HG03108 (cell line): ENCODE measurements at regions not wholly inside any gene's neighbourhood (a gene's known extent, or its start where the extent isn't known, plus 50 kb on each side); places are given as distances from the start of the nearest gene placed in this dataset.
"Not testable (repeated sequence)": the region's sequence is repeated elsewhere in the genome, so short reads cannot be mapped to it uniquely, and the experiment has no call there.

Experiments
- ATAC-seq: cut with Tn5 transposase; IDR thresholded peaks from one replicate; pipeline ENCODE4 v1.9.1; 2021; ENCODE audit warnings: moderate library complexity; ENCODE audit not compliant: unreplicated experiment

- no peak for ATAC-seq
Measured at GRCh38 chr2:189231719-189232323, 52.3 kb upstream of the COL5A2 start.

GRCh38 chr2:189232759-189233406 is 53.3 kb upstream of the COL5A2 start:
- peak; percentile 84 for ATAC-seq

GRCh38 chr2:189233527-189233926 is 54.0 kb upstream of the COL5A2 start:
- no peak for ATAC-seq

GRCh38 chr2:189234991-189235390 is 55.4 kb upstream of the COL5A2 start:
- no peak for ATAC-seq

GRCh38 chr2:189236066-189236465 is 56.5 kb upstream of the COL5A2 start:
- no peak for ATAC-seq

GRCh38 chr2:189238903-189239302 is 59.3 kb upstream of the COL5A2 start:
- ATAC-seq, result no peak

GRCh38 chr2:189243843-189244242 is 64.3 kb upstream of the COL5A2 start:
- not testable (repeated sequence) for ATAC-seq

- ATAC-seq, result no peak
Measured at GRCh38 chr2:189247276-189247675, 67.7 kb upstream of the COL5A2 start.

GRCh38 chr2:189248141-189248540 is 68.6 kb upstream of the COL5A2 start:
- ATAC-seq, result no peak

GRCh38 chr2:189249171-189249570 is 69.6 kb upstream of the COL5A2 start:
- no peak for ATAC-seq

- ATAC-seq, result no peak
Measured at GRCh38 chr2:189249901-189250300, 70.3 kb upstream of the COL5A2 start.

DNA sequence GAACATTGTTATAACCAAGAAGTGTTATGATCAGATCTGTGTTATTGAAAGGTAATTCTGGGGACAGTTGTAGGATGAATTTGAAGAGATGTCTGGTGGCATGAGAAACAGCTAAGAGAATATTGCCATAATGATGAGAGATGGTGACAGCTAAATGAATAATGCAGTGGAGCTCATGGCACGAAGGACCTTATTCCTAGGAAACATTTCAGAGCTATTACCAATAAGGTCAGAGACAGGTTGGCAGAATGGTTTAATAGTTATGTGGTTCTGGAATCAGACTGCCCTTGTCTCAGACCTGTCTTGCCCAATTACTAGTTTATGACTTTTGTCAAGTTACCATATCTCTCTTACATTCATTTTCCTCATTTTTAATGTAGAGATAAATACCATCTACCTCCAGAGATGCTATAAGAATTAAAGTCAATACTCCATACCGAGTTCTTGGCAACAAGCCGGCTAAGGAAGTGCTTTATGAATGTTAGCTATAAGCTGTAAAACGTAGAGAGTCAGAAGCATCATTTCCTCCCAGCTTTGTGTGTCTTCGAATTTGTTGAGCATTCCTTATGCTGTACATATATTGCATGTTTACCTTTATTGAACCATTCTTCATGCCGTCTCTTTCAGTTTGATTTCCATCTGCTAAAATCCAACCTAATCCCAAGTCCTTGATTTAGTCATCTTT is 73.6 kb upstream of the COL5A2 start:
- no peak for ATAC-seq

GRCh38 chr2:189253836-189254235 is 74.3 kb upstream of the COL5A2 start:
- ATAC-seq, result no peak

DNA sequence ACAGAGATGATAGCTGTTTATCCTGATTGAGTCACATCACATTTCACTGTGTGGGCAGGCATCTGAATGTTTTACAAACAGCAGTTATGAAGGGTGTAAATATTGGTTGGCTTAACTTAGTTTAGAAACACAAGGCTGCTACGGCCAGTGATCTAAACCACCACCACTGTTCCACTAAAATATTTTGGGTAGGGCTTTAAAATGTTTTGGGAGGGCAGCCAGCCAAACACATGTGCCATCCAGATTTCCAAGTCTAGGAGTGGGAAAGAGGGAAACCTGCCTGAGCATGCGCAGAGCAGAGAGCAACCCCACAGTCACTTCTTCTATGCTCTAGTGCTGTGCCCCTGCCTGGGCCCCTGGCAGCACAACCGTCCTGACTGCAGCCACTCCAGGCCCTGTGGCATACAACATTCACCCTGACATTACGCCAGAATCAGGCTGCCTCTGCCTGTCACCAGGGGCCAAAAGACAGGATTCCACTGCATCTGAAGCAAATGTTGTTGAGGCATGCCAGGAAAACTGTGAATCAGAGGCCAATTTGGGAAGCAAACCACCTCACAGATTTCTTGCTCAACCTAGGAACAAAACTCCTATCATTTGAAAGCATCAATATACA is 74.8 kb upstream of the COL5A2 start:
- ATAC-seq, result no peak

DNA sequence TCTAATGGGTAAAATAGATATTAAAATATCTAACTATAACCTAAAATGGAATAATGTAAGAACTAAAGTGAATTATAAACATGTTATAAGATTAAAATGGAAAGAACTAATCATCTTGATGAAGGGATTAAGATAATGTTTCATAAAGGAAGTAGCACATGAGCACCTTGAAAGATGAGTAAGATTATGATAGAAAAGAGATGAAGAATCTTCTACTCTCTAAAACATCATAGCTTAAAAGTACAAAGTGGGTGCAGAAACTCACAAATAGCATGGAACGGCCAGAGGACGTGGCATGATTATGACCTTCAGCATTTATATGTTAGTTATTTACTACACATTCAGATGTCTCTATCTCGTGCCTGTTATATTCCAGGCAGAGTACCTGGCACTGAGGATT is 76.2 kb upstream of the COL5A2 start:
- no peak for ATAC-seq

DNA sequence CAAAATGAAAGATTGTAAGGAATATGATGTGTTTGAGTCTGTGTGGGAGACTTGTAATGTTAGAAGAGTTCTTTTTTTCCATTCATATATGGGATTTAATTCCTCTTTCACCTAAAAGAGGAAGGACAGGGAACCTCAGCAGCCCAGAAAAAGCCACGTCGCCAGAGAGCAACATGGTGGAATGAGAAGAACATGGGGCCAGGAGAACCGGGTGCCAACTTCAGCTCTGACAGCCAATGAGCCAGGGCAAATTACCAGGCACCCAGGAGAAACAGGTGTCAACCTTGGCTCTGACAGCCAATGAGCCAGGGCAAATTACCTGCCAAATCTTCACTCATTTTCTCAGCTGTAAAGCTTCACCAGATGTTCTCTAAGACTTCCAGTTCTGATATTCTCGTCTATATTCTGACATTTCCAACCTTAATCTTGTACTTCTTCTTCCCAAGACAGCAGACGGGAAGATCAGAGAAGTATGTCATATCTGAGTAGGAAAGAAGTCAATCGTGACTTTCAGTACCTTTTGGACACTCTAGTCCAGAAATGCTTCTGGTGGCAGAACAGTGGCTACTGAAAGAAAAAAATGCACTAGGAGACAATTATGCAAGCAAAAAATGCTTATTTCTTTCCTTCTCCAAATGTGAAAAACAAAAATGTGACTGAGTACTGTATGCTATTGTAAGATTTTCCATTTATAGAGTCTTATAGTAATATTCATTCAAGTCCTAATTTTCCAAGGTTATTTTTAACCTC is 79.2 kb upstream of the COL5A2 start:
- no peak for ATAC-seq

GRCh38 chr2:189260361-189260814 is 80.8 kb upstream of the COL5A2 start:
- ATAC-seq, result no peak

DNA sequence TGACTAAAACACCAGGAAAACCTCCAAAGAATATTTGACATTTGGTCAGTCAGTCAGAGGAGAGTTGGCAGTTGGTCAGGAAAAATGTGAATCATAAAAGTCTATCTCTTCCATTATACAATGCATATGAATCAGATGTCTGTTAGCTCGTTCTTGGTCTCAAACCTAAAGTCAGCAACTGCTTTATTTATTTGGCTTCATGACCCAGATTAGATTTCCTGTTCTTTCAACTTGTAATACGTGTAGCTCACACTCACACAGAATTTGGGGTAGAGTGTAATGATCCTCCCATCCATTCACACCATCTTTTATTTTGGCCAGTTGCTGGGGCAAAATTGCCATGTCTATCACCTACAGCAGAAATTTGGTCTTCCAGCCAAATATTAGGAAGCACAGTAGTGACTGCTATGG is 81.9 kb upstream of the COL5A2 start:
- ATAC-seq, result no peak

- no peak for ATAC-seq
Measured at GRCh38 chr2:189261916-189262315, 82.4 kb upstream of the COL5A2 start.

- no peak for ATAC-seq
Measured at GRCh38 chr2:189265696-189266320, 86.2 kb upstream of the COL5A2 start.

DNA sequence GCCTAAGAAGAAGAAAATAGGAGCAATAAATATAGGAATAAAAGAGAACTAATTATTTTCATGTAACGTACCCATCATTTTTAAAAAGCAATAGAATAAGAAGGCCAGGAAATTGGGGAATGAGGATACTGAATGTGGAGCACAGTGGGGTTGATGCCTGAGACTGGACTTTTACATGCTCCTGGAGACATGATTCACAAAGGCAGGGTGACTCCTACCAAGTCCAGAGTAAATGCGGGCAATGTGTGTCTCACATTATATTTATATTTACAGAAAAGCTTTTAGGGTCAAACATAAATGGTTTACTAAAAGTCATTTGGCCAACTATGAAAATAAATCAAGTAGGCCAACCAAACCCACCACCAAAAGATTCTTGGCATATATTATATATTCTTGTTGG is 87.9 kb upstream of the COL5A2 start:
- ATAC-seq, result no peak
